ENCODE measurements at regions not wholly inside any gene's neighbourhood (a gene's known extent, or its start where the extent isn't known, plus 50 kb on each side); places are given as distances from the start of the nearest gene placed in this dataset.

DNA sequence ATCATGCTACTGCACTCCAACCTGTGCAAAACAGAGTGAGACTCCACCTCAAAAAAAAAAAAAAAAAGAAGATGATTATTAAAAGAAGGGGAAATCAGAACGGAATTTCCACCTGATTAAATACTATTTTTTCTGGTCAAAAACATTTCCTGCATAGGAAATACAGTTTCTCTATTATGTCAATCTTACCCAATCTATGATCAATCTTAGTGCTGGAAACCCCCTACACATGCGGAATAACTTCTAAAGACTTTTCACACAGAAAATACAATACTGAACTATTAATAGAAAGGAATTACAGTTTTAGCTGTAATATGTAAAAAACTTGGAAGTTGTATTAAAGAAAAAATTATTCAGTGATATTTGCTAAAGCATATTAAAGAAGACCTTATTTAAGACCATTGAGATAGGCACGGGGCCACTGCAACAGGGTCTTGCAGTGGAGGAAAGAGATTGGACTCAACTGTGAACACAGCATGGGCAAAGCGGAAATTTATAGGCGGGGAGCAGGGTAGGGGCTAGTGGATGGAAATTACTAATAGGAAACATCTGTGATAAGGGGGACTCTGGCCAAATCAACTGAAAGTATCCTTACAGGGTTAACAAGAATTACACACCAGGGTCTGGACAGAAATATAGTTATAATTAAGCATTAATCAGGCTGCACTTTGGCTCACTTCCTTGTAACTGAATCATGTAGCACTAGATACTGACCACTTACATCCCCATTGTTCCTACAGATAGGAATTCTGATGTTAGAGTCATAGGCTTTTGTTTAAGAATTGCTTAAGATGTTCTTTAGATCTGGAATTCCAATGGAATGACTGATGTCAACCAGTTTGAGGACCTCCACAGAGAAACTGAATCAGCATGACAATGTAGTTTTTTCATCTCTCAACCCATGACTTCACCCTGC, 411.5 kb upstream of the DDI1 start:
- peak; percentile 98 for DNase-seq

- DNase-seq: no peak
These were observed 410.8 kb upstream of the DDI1 start for GRCh38 chr11:103625624-103625965.

- no peak for DNase-seq
These were observed 408.3 kb upstream of the DDI1 start for GRCh38 chr11:103628121-103628520.

GRCh38 chr11:103631841-103632240, 404.6 kb upstream of the DDI1 start:
- peak; percentile 80 for DNase-seq

- DNase-seq: peak; percentile 90
These were observed 403.2 kb upstream of the DDI1 start for GRCh38 chr11:103633068-103633788.

GRCh38 chr11:103633819-103634590, 402.4 kb upstream of the DDI1 start:
- no peak for DNase-seq

GRCh38 chr11:103636232-103636631, 400.2 kb upstream of the DDI1 start:
- DNase-seq: no peak

DNA sequence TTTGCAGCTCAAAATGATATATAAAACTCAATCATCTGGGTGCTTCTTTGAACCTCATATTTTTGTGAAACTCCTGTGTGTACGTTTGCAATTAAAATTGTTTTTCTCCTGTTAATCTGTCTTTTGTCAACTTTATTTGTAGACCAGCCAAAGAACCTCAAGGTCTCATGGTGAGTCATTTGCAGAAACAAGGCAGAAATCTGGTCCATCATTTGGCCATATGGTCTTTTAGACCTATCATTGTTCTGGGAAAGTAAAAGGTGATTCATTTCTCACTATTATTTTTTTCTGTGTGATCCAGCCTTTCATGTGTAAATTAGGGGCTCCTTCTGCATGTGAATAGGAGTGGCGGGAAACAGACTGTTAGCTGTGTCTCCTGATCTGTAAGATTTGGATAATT, 399.1 kb upstream of the DDI1 start:
- peak; percentile 70 for DNase-seq

GRCh38 chr11:103637831-103638230, 398.6 kb upstream of the DDI1 start:
- no peak for DNase-seq

- no peak for DNase-seq
These were observed 391.8 kb upstream of the DDI1 start for GRCh38 chr11:103644676-103645075.

DNA sequence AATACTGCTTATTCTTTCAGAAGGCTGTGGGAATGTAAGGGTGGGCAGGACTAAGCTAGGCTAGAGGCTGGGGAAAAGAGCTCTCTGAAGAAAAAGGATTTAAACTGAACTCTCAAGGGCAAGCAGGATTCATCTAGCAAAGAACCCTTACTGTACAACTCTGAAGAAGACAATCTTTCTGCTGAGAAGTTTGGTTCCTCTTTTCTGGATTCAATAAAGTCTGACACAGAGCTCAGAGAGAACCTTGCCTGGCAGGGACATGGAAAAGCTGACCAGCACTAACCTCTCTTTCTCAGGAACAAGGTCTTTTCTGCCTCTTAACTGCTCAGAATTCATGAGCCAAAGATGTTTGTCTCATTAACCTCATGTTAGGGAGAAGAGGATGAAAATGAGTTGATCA, 388.4 kb upstream of the DDI1 start:
- DNase-seq: no peak

- no peak for DNase-seq
These were observed 387.6 kb upstream of the DDI1 start for GRCh38 chr11:103648670-103649400.

DNA sequence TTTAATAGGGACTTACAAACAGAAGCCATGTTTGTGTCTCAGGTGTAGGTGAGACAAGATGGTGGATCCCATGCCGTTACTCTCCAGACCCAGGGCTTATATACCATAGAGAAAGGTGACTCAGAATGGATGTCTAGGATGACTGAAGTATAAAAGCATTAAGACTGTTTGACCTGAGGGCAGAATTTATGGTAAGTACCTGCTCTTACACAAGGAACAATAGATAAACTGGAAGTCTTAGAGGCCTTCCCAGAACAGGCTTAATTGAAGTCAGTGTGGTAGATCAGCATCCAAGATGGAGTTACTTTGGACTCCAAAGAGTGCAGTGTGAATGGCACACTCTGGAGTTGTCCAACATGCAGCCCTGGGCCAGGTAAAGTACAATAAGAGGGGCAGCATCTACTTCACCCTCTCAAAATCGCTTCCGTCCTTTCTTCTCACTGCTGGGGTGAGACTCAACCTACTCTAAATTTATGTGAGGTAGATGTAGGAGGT, 387.0 kb upstream of the DDI1 start:
- DNase-seq: no peak

DNA sequence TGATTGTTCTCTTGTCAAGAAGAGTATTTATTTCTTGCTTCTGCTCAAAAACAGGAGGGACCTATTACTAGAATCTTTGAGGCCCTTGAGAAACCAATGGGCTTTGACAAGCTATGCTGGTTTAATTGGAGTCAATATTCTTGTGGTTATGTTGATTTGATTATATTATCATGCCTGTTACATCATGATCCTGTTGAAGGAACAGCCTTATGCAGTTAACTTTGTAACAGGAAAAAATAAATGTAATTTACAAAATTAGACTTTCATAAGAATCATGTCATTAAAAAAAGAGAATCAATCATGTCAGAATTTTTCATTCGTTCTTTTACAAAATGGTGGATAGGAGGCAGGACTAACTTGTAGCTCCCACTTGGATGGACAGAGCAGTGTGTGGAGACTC, 386.1 kb upstream of the DDI1 start:
- DNase-seq: no peak

- no peak for DNase-seq
These were observed 385.0 kb upstream of the DDI1 start for GRCh38 chr11:103651341-103651998.

DNA sequence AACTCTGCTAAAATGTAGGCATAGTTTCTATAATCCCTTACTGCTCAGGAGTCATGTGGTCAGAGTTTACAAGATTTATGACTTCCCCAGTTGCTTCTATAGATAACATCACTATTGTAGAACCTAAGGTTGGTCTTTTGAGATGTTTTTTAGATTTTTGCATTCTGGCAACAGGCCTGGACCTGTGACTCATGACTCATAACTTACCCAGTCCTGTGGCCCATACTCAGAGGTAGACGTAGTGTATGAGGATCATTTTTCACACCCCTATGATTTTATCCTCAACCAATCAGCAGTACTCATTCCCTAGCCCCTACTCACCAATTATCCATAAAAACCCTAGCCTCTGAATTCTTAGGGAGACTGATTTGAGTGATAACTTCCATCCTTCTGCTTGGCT, 384.4 kb upstream of the DDI1 start:
- DNase-seq: peak; percentile 41

- DNase-seq: no peak
These were observed 380.1 kb upstream of the DDI1 start for GRCh38 chr11:103656382-103656781.

GRCh38 chr11:103659206-103659618, 377.2 kb upstream of the DDI1 start:
- DNase-seq: peak; percentile 61

DNA sequence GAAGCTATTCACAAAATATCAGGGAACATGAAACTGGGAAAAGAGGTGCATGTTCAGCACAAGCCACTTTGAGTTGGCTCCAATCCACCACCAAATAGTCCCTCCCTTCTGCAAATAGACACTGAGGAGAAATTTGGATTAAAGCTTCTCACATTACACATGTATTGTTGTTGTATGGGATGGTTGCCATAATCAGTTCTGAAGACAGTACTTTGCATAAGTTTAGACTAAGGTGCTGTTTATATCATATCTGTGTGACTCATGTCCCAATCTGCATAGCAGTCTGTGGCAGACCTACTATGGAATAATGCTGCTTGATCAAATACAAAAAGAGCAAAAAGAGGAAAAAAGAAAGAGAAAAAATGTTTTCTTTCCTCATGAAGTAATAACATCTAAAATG, 376.7 kb upstream of the DDI1 start:
- DNase-seq: no peak

DNA sequence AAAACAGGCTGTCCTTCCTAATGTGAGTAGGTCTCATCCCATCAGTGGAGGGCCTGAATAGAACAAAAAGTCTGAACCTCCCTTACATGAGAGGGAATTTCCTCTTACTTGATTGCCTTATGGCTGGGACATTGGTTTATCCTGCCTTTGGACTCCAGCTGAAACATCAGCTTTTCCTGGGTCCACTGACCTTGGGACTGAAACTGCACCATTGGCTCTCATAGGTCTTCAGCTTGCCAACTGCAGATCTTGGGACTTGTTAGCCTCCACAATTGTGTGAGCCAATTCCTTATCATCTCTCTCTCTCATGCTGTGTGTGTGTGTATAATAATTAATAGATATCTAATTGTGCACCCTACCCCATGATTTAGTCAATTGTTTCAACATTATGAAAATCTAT, 375.3 kb upstream of the DDI1 start:
- no peak for DNase-seq

GRCh38 chr11:103661991-103662390, 374.4 kb upstream of the DDI1 start:
- DNase-seq: peak; percentile 34

GRCh38 chr11:103662880-103663279, 373.6 kb upstream of the DDI1 start:
- peak; percentile 58 for DNase-seq
